GM21423 (cell line): ENCODE measurements at regions not wholly inside any gene's neighbourhood (a gene's known extent, or its start where the extent isn't known, plus 50 kb on each side); places are given as distances from the start of the nearest gene placed in this dataset.
A peak's percentile ranks its signal among the peaks of the same experiment; 100 is the strongest.
"Not testable (repeated sequence)": the region's sequence is repeated elsewhere in the genome, so short reads cannot be mapped to it uniquely, and the experiment has no call there.

ENCODE experiments used
- ATAC-seq: cut with Tn5 transposase; IDR thresholded peaks from one replicate; pipeline ENCODE4 v1.9.1; 2021; ENCODE audit warnings: mild to moderate bottlenecking, moderate library complexity; ENCODE audit not compliant: unreplicated experiment

DNA sequence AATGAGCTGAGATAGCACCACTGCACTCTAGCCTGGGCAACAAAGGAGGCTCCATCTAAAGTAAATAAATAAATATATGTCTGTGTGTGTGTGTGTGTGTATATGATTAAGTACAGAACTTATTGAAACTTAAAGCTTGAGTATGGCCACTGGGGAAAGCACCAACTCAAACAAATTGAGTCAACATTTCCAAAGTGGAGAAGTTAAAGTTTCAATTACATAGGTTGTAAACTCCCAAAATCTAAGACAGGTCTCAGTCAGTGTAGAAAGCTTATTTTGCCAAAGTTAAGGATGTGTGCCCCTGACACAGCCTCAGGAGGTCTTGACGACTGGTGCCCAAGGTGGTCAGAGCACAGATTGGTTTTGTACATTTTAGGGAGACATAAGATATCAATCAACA is 458.9 kb upstream of the RGS18 start:
- peak; percentile 36 for ATAC-seq

DNA sequence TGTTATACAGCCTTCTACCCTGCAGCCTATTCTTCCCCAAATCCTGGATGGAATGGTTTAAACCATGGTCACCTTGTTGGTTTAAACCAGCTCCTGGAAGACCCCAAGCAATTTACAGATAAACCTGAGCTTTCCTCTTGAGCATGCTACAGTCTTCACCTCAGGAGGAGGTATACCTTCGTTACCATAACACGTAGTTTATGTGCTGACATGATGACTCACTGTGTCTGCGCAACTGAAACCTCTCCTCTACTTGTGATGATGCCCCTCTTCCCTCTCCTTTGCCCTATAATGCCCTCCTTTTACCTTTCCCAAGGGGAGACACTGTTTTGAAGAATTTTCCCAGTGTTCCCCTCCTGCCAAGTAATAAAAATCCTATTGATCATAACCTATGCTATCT is 457.3 kb upstream of the RGS18 start:
- no peak for ATAC-seq

DNA sequence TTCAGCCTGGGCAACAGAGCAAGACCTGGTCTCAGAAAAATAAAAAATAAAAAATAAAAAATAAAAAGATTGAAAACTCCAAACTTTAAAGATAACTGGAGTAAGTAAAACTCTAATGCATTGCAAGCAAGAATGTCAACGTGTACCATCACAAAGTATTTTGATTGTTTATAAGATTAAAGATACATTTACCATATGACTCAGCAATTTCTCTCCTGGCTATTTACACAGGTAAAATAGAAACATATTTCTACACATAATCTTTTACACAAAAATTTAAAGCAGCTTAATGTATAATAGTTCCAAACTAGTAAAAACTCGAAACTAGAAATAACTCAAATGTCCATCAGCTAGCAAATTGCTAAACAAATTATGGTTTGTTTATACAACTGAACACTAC is 456.1 kb upstream of the RGS18 start:
- no peak for ATAC-seq

DNA sequence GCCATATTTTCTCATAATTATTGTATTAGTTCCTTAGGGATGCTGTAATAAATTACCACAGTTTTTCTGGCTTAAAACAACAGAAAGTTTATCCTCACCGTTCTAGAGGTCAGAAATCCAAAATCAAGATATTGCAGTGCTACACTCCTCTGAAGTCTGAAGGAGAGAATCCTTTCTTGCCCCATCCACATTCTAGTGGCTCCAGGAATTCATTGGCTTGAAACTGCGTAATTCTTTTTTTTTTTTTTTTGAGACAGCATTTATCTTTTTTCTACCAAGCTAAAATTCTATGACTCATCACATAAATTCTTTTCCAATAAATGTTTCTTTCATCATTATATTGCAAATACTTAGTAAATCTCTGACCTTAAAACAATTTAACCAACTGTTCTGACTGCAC is 451.0 kb upstream of the RGS18 start:
- no peak for ATAC-seq

DNA sequence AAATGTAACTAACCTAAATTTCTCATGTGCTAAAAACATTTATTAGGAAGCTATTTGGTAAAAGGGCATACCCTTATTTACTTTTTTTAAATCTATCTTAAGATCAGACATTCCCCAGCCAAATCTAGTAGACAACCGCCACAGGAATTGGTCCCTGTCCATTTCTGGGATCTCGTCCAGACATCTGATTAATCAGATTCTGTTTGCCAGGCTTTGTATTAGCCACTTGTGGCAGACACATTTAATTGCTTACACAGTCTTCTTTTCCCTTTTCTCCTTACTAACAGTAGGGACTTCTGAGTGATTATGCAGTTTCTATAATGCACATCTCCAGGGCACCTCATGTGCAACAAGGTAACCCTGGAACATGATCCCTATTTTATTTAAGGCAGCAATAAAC is 449.0 kb upstream of the RGS18 start:
- no peak for ATAC-seq

DNA sequence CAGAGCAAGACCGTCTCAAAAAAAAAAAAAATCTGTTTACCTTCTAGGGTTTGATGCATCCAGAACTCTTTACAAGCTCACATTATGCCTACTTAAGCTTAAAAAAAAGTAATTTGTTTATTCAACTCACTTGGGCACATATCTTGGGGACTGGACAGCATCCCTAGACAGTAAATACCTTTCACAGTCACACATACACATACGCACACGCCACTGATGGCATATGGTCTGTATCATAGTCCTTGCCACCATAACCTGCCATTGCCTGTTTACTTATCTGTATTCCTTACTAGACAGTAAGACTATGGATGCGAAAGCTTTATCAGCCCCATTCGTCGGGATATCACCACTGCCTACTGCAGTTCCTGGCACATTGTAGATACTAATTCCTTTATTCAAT is 446.3 kb upstream of the RGS18 start:
- no peak for ATAC-seq

DNA sequence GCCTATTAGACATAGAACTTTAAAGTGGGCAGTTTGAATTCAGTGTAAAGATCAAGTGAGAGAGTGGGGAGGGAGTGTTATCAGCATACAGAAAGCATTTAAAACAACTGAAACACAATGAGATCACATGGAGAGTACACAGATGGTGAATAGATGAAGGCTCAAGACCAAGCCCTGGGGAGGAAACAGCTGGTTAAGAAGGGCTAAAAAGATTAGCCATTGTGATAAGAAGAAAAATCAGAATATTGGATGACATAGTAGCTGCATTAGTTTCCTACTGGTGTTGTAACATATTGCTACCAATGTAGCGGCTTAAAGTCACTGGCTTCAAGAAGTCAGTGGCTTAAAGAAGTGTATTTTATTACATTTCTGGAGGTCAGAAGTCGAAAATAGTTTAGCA is 443.4 kb upstream of the RGS18 start:
- ATAC-seq: no peak

DNA sequence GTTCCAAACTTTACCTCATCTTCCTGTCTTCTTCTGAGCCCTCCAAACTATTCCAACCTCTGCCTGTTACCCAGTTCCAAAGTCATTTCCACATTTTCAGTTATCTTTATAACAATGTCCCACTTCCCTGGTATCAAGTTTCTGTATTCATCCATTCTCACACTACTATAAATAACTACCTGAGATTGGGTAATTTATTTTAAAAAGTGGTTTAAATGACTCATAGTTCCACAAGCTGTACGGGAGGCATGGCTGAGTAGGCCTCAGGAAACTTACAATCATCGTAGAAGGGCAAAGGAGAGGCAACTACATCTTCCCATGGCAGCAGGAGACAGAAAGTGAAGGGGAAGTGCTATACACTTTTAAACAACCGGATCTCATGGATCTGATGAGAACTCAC is 428.5 kb upstream of the RGS18 start:
- ATAC-seq: no peak

DNA sequence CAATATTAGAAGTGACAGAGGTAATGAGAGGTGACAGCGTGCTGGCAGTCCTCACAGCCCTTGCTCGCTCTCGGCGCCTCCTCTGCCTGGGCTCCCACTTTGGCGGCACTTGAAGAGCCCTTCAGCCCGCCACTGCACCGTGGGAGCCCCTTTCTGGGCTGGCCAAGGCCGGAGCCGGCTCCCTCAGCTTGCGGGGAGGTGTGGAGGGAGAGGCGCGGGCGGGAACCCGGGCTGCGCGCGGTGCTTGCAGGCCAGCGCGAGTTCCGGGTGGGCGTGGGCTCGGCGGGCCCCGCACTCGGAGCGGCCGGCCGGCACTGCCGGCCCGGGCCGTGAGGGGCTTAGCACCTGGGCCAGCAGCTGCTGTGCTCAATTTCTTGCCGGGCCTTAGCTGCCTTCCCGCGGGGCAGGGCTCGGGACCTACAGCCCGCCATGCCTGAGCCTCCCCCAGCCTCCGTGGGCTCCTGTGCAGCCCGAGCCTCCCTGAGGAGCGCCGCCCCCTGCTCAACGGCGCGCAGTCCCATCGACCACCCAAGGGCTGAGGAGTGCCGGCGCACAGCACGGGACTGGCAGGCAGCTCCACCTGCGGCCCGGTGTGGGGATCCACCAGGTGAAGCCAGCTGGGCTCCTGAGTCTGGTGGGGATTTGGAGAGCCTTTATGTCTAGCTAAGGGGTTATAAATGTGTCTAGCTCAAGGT is 426.5 kb upstream of the RGS18 start:
- ATAC-seq: not testable (repeated sequence)

DNA sequence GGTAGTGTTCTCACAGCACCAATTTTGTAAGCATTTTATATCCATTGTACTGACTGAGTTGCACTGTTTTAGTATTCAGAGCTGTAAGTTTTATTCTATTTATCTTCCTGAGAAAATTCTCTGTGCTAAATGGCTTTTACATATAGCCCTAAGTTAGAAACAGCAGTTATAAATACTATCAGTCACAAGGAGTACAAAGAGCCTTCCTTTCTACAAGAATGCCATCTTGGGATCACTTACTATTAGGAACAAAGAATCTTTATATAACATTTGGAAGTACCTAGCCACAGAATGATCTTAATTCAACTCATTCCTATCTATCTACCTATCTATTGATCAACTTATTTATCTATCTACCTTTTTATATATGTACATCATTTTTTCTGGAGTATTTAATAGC is 423.9 kb upstream of the RGS18 start:
- ATAC-seq: no peak

DNA sequence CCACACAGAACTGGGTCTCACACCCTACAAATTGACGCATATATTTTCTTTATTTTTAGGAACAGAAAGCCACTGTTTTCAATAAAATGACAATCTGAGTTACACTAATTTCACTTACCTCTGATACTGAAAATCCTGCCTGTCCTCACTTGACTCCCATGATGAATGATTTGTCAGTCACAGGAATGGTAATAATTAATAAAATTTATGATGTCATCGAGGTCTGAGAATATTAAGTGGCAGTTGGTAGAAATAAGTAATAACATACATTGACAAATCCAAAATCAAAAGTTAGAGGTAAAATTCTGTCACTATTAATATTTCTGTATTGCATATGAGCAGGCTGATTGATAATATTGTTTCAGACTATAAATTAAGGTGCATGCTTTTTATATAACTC is 418.7 kb upstream of the RGS18 start:
- ATAC-seq: no peak

DNA sequence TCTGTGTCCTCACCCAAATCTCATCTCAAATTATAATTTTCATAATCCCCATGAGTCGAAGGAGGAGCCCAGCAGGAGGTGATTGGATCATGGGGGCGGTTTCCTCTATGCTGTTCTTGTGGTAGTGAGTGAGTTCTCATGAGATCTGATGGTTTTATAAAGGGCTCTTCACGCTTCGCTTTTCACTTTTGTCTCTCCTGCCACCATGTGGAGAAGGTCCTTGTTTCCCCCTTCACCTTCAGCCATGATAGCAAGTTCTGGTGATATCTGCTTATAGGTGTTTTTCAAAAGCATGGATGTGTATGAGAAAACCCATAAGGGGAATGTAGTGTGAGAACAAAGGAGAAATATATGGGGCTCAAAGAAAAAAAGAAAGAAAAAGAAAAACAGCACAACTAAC is 405.9 kb upstream of the RGS18 start:
- ATAC-seq: no peak

DNA sequence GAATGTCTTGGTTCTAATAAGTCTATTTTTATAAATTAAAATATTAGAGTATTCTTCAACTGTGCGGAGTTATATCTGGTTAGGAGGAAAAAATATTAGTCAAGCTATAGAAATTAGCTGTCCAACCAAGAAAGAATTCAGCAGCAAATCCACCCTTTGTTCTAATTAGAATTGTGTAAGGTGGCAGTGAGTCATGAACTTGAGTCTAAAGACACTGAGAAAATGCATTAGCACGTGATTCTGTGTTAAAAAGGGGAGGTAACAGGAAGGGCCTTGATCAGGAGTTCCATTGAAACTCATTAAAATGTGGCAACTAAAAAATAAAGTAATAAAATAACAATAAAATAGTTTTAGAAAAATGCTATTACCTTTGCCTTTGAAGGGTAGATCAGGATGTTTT is 398.2 kb upstream of the RGS18 start:
- no peak for ATAC-seq

DNA sequence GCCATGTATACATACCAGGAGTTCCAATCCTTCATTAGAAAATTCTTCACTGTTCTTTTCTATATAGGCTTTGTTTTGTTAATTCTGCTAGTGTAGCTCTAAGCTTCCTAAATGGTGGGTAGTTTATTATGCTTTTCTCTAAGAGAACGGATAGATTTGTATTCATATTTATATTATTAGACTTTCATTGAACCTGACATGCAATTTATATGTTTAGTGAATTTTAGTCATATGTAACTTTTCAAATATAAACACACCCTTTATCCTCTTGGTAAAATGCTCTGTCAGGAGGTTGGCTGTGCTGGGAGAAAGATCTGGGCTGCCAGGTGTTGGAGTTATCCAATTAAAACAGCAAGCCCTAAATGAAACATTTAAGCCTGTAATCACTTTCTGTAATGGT is 369.7 kb upstream of the RGS18 start:
- no peak for ATAC-seq

DNA sequence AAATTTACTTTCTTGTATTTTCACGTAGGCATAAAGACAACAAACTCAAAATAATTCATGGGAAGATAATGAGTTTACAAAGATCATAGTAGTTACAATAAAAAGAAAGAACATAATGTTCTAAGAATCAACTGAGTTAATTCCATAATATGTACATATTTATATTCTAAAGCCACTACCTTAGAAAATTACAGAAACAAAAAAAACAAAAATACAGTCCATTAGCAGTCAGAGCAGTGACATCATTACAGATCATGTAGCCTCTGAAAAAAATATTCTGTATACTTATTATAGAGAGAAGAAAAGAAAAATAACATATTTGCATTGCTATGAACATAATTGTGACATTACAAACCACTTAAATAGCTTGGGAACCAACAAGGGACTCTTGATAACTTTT is 360.1 kb upstream of the RGS18 start:
- ATAC-seq: no peak

DNA sequence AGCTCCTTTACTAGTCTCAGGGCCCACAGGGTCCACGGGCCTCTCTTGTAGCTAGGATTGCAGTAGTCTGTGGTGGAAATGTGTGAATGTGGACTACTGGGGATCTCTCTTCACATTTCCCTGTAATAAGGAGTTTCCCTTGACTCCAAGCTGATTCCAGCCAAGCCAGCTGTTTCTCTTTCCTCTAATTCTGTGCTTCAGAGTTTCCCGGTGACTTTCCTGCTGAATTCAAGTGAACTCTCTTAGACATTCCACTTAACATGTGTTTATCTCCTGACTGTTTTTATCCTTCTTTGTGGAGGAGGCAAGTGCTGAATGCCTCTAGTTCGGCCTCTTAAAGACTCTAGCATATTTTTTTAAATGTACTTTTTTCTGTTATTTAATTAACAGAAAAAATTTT is 354.0 kb upstream of the RGS18 start:
- ATAC-seq: no peak

DNA sequence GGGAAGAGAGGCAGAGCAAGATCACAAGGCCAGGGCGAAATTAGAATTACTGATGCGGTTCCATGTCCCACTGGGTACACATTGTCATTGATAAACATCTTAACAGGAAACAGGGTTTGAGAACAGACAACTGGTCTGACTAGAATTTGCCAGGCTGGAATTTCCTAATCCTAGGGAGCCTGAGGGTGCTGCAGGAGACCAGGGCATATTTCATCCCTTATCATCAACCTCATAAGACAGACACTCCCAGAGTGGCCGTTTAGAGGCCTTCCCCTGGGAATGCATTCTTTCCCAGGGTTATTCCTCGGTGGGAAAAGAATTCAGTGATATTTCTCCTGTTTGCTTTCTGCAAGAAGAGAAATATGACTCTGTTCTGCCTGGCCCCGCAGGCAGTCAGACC is 344.7 kb upstream of the RGS18 start:
- ATAC-seq: not testable (repeated sequence)

DNA sequence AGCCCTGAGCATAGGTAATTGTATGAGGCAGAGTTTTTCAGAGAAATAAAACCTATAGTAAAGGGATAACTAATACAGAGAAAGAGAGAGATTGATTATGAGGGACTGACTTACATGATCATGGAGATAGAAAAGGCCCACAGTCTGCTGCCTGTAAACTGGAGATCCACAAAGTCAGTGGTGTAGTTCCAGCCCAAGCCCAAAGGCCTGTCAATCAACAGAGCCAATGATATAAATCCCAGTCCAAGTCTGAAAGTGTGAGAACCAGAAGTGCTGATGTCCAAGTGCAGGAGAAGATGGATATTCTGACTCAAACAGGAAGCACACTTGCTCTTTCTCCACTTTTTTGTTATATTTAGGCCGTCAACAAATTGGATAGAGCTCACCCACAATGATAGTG is 340.1 kb upstream of the RGS18 start:
- ATAC-seq: no peak

DNA sequence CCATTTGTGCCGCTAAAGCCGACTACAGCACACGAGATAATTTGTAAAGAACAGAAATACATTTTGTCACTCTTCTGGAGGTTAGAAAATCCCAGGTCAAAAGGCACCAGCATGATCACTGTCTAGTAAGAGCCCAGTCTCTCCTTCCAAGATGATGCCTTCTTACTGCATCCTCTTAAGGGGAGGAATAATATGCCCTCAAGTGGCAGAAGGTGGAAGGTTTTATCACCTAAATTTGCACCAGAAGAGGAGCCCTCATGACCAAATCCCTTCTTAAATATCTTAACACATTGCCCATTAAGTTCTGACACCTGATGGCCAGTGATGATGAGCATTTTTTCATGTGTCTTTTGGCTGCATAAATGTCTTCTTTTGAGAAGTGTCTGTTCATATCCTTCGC is 326.7 kb upstream of the RGS18 start:
- no peak for ATAC-seq

DNA sequence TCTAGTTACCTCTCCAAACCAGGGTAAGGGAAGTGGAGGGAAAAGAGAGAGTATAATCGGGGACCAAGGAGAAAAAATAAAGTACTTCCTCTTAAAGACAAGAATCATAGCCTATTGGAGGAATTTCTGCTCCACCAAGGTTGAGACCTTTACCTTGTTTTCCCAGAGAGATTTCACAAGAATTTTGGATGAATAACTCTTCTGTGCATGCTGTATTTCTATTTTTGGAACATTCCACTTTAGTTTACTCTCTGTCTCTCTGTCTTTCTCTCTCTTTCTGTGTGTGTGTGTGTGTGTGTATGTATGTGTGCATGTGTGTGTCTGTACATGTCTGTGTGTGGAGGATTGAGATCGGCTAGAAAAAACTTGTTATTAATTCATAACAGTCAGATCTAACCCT is 318.4 kb upstream of the RGS18 start:
- ATAC-seq: no peak

DNA sequence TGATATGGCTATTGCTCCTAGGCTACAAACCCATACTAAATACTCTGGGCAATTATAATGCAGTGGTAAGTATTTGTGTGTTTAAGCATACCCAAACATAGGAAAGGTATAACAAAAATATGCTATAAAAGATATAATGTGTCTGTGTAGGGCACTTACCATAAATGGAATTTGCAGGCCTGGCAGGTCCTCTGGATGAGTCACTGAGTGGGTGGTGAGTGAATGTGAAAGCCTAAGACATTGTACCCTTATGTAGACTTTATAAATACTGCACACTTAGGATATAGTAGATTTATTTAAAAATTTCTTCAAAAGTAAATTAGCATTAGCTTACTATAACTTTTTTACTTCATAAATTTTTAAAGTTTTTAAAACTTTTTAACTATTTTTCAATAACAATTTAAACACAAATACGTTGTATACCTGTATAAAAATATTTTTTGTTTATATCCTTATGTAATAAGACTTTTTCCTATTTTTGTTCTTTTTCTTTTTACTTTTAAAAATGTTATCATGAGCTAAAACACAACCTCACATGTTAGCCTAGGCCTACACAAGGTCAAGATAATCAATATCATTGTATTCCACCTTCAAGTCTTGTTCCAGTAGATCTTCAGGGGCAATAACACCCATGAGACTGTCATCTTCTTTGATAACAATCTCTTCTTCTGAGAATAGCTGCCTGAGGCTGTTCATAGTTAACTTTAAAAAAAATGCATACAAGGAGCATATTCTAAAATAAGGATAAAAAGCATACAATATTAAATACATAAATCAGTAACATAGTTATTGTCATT is 306.3 kb upstream of the RGS18 start:
- ATAC-seq: no peak

DNA sequence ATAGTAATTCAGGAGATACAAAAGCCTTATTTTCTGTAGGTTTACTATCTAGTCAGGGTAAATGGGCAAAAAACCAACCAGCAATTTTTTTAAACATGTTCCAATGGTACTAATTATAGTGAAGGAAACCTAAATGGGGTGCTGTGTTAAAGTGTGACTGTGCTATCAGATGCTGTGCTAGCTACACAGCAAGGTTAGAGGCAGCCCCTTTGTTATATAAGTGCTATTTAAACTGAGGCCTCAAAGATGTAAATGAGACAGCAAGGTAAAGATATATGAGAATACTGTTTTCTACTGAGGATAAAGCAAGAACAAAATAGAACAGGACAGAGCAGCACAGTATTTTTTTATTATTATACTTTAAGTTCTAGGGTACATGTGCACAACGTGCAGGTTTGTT is 305.4 kb upstream of the RGS18 start:
- no peak for ATAC-seq

DNA sequence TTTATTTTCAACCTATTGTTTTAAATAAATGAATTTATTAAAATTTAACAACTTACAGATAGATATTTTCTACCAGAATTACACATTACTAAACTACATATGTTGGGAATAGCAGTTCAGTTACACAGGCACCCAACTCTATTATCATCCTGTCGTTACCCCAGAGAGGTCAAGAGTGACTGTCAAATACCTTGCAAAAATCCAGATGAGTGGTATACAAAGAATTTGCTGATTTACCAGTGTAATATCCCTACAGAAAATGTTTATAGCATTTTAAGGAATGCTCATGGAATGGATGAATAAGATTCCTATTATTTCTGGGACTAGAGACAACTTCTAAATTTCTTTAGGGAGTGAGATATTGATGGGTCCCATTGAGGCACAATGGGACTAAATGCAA is 300.7 kb upstream of the RGS18 start:
- no peak for ATAC-seq
